ENCODE measurements at regions not wholly inside any gene's neighbourhood (a gene's known extent, or its start where the extent isn't known, plus 50 kb on each side); places are given as distances from the start of the nearest gene placed in this dataset.

DNA sequence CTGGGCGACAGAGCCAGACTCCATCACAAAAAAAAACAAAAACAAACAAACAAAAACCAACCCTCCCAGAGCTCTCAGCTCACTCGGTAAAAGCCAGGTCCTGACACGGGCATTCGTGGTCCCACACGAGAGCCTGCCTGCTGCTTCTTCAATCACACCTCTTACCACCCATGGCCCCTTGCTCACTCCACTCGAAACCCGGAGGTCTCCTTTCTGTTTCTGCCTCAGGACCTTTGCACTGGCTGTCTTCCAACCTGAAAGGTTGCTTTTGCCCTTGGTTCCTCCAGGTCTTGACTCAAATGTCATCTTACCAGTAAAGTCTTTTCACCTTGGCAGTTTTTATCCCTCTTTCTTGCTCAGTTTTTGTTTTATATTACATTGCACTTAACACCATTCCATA lies 169.6 kb downstream of the EVX1 start:
- CTCF ChIA-PET, result no interaction called here
- DNase-seq, result no peak
- H3K4me3 ChIP-seq (ENCODE audit: low read depth in 2 of 2, low read length in 1 of 2), result no peak overlapping the region

DNA sequence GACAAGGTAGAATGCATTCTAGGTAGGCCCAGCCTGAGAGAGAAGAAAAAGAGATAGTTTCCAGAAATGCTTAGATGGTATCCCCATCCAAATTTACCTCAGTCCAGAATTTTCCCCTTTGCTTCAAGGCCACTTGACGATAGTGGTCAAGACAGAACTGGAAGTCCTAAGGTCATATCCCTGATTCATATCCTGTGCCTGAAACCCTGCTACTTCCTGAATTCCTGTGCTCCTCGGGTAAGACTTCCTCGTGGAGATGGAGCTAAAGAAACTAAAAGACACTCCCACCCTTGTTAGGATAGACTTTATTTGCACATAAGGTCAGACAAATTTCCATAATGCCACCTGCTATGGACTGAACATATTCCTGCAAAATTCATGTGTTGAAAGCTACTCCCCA lies 175.9 kb downstream of the EVX1 start:
- Histone ChIP-seq H3K4me2 (no peak overlapping the region), H3K27me3 (ENCODE audit: insufficient read depth) (no peaks in the 10 kb centered on the region), H3K9me3 (no peaks in the 10 kb centered on the region), H3K4me3 (ENCODE audit: low read depth in 2 of 2, low read length in 1 of 2) (no peak overlapping the region), H2AFZ (ENCODE audit: low read depth) (no peak overlapping the region), H3K4me1 (ENCODE audit: control insufficient read depth in 1 of 2, insufficient read depth in 2 of 2, low read depth in 1 of 2, low read length in 1 of 2) (no peaks in the 10 kb centered on the region), H3K9ac (no peak overlapping the region), H3K36me3 (replicated peaks in 1 of 2; ENCODE audit: control insufficient read depth in 1 of 2, insufficient read depth in 2 of 2, low read length in 1 of 2) (no peaks in the 10 kb centered on the region), H3K27ac (ENCODE audit: low read depth in 2 of 2, low read length in 1 of 2) (no peak overlapping the region), H3F3A (replicated peaks; ENCODE audit: insufficient read depth) (no peaks in the 10 kb centered on the region), H3K9me2 (no peaks in the 10 kb centered on the region), H3K79me2 (ENCODE audit: insufficient read depth) (no peaks in the 10 kb centered on the region), H4K20me1 (ENCODE audit: insufficient read depth) (no peaks in the 10 kb centered on the region)
- WGBS (ENCODE audit: low lambda C conversion rate), result 26% methylated on average over 3 of the region's 3 CpGs
- CTCF ChIA-PET, result interaction anchor here (1.1 kb wide), 1 partner anchor 20 kb away, joined by 4 read pairs; no protein-coding TSS in a partner anchor
- no peak for DNase-seq
- POLR2A ChIA-PET, result no interaction called here
- TF ChIP-seq GATA2 (CRISPR knock-in tag; IDR thresholded peaks at IDR 0.05) (no peak), TCF12 (IDR thresholded peaks at IDR 0.05) (no peak), TAF1 (IDR thresholded peaks at IDR 0.05; ENCODE audit: borderline replicate concordance, low read depth, low read length) (no peak), FOSL2 (IDR thresholded peaks at IDR 0.05; ENCODE audit: borderline replicate concordance, low read depth) (no peak), SMC3 (IDR thresholded peaks at IDR 0.05; ENCODE audit: low read depth, low read length) (no peak), NRF1 (IDR thresholded peaks at IDR 0.05; ENCODE audit: low read depth, low read length) (no peak), RXRA (IDR thresholded peaks at IDR 0.05; ENCODE audit: borderline replicate concordance, low read depth) (no peak), CHD2 (IDR thresholded peaks at IDR 0.05; ENCODE audit: low read length, partially characterized antibody) (no peak), RFX5 (IDR thresholded peaks at IDR 0.05; ENCODE audit: low read length) (no peak), GABPA (IDR thresholded peaks at IDR 0.05; ENCODE audit: low read depth) (no peak), RAD21 (IDR thresholded peaks at IDR 0.05; ENCODE audit: low read length) (no peak), YY1 (IDR thresholded peaks at IDR 0.05; ENCODE audit: low read depth) (no peak)
- TF ChIP-seq, protein P1, sequence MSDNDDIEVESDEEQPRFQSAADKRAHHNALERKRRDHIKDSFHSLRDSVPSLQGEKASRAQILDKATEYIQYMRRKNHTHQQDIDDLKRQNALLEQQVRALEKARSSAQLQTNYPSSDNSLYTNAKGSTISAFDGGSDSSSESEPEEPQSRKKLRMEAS (IDR thresholded peaks at IDR 0.05; ENCODE audit: low read depth), result no peak
- TF ChIP-seq, protein P2, sequence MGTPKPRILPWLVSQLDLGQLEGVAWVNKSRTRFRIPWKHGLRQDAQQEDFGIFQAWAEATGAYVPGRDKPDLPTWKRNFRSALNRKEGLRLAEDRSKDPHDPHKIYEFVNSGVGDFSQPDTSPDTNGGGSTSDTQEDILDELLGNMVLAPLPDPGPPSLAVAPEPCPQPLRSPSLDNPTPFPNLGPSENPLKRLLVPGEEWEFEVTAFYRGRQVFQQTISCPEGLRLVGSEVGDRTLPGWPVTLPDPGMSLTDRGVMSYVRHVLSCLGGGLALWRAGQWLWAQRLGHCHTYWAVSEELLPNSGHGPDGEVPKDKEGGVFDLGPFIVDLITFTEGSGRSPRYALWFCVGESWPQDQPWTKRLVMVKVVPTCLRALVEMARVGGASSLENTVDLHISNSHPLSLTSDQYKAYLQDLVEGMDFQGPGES (IDR thresholded peaks at IDR 0.05; ENCODE audit: low read depth, low read length), result no peak
- TF ChIP-seq, protein P3, sequence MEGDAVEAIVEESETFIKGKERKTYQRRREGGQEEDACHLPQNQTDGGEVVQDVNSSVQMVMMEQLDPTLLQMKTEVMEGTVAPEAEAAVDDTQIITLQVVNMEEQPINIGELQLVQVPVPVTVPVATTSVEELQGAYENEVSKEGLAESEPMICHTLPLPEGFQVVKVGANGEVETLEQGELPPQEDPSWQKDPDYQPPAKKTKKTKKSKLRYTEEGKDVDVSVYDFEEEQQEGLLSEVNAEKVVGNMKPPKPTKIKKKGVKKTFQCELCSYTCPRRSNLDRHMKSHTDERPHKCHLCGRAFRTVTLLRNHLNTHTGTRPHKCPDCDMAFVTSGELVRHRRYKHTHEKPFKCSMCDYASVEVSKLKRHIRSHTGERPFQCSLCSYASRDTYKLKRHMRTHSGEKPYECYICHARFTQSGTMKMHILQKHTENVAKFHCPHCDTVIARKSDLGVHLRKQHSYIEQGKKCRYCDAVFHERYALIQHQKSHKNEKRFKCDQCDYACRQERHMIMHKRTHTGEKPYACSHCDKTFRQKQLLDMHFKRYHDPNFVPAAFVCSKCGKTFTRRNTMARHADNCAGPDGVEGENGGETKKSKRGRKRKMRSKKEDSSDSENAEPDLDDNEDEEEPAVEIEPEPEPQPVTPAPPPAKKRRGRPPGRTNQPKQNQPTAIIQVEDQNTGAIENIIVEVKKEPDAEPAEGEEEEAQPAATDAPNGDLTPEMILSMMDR (IDR thresholded peaks at IDR 0.05), result no peak

More for the DNA sequence above, 169.6 kb downstream of the EVX1 start:
- H3K4me1 ChIP-seq (ENCODE audit: control insufficient read depth in 1 of 2, insufficient read depth in 2 of 2, low read depth in 1 of 2, low read length in 1 of 2), result no peaks in the 10 kb centered on the region
- no peaks in the 10 kb centered on the region for H3K36me3 ChIP-seq (replicated peaks in 1 of 2; ENCODE audit: control insufficient read depth in 1 of 2, insufficient read depth in 2 of 2, low read length in 1 of 2)
- H3F3A ChIP-seq (replicated peaks; ENCODE audit: insufficient read depth), result no peaks in the 10 kb centered on the region
- no peaks in the 10 kb centered on the region for H3K9me2 ChIP-seq
- no peak overlapping the region for H3K4me2 ChIP-seq
- WGBS (ENCODE audit: low lambda C conversion rate), result 49% methylated on average over 7 of the region's 7 CpGs
- H4K20me1 ChIP-seq (ENCODE audit: insufficient read depth), result no peaks in the 10 kb centered on the region
- POLR2A ChIA-PET, result no interaction called here
- no peaks in the 10 kb centered on the region for H3K9me3 ChIP-seq
- no peak overlapping the region for H3K9ac ChIP-seq
- TF ChIP-seq, protein P4, sequence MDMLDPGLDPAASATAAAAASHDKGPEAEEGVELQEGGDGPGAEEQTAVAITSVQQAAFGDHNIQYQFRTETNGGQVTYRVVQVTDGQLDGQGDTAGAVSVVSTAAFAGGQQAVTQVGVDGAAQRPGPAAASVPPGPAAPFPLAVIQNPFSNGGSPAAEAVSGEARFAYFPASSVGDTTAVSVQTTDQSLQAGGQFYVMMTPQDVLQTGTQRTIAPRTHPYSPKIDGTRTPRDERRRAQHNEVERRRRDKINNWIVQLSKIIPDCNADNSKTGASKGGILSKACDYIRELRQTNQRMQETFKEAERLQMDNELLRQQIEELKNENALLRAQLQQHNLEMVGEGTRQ (IDR thresholded peaks at IDR 0.05; ENCODE audit: borderline replicate concordance, low read depth, low read length), result no peak
- TF ChIP-seq JUND (IDR thresholded peaks at IDR 0.05), result no peak
- H3K27ac ChIP-seq (ENCODE audit: low read depth in 2 of 2, low read length in 1 of 2), result no peak overlapping the region
- no peaks in the 10 kb centered on the region for H3K79me2 ChIP-seq (ENCODE audit: insufficient read depth)
- no peak overlapping the region for H2AFZ ChIP-seq (ENCODE audit: low read depth)
- no peaks in the 10 kb centered on the region for H3K27me3 ChIP-seq (ENCODE audit: insufficient read depth)

Data from SK-N-SH (cell line).